ENCODE measurements at regions not wholly inside any gene's neighbourhood (a gene's known extent, or its start where the extent isn't known, plus 50 kb on each side); places are given as distances from the start of the nearest gene placed in this dataset.

DNA sequence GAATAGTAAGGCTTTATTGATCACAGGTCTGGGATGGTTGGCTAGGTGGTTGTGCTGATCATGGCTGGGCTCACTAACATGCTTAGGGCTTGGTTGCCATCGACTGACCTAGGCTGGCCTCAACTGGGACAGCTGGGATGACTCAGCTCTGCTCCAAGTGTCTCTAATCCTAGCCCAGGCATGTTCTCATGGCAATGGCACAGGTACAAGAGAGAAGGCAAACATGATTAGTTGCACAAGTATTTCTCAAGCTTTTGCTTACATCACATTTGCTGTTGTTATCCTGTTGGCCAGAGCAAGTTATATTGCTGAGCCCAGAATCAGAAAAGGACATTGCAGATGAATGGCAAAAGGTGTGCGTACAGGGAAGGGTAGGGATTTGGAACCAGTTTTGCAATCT is 68.5 kb upstream of the SLC35C1 start:
- TF ChIP-seq, protein P1, sequence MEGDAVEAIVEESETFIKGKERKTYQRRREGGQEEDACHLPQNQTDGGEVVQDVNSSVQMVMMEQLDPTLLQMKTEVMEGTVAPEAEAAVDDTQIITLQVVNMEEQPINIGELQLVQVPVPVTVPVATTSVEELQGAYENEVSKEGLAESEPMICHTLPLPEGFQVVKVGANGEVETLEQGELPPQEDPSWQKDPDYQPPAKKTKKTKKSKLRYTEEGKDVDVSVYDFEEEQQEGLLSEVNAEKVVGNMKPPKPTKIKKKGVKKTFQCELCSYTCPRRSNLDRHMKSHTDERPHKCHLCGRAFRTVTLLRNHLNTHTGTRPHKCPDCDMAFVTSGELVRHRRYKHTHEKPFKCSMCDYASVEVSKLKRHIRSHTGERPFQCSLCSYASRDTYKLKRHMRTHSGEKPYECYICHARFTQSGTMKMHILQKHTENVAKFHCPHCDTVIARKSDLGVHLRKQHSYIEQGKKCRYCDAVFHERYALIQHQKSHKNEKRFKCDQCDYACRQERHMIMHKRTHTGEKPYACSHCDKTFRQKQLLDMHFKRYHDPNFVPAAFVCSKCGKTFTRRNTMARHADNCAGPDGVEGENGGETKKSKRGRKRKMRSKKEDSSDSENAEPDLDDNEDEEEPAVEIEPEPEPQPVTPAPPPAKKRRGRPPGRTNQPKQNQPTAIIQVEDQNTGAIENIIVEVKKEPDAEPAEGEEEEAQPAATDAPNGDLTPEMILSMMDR (tag by site-specific recombination; IDR thresholded peaks at IDR 0.05) = no peak
- TF ChIP-seq ZNF302 (tag by site-specific recombination; IDR thresholded peaks at IDR 0.05; ENCODE audit: low read depth) (no peak), SETDB1 (IDR thresholded peaks at IDR 0.05; ENCODE audit: insufficient read length, low read length) (no peak), ZNF23 (tag by site-specific recombination; IDR thresholded peaks at IDR 0.05; ENCODE audit: borderline replicate concordance) (no peak), ZNF514 (tag by site-specific recombination; IDR thresholded peaks at IDR 0.05) (no peak), ZNF664 (tag by site-specific recombination; IDR thresholded peaks at IDR 0.05) (no peak), ZNF544 (tag by site-specific recombination; IDR thresholded peaks at IDR 0.05) (no peak)

Data from HEK293 (cell line).